ENCODE measurements at regions not wholly inside any gene's neighbourhood (a gene's known extent, or its start where the extent isn't known, plus 50 kb on each side); places are given as distances from the start of the nearest gene placed in this dataset.
A peak's percentile ranks its signal among the peaks of the same experiment; 100 is the strongest.
"Not testable (repeated sequence)": the region's sequence is repeated elsewhere in the genome, so short reads cannot be mapped to it uniquely, and the experiment has no call there.

GRCh38 chr1:242811092-242811840, 286.8 kb upstream of the PLD5 start:
- H3K27ac Mint-ChIP-seq (ENCODE audit: low read depth, unreplicated experiment), result peak overlapping the region; percentile 87
- DNase-seq (ENCODE audit: unreplicated experiment), result peak; percentile 99

DNA sequence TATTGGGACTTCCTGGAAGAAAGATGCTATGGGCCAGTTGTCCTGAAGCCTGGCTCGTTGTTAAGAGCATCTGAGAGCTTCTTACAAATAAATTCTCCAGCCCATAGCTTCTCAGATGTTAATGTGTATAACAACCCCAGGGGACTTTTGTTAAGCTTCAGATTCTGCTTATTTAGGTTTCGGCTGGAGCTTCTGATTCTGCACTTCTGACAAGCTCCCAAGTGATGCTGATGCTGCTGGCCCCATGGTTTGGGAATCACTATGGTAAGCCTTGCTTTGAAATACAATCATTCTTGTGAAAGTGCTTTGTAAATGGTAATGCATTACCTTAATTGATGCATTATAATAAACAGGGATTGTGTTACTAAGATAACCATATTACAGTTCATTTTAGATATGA, 281.8 kb upstream of the PLD5 start:
- BruUV-seq (replicated peaks), result no TSS peak
- H3K4me1 Mint-ChIP-seq (ENCODE audit: insufficient read depth, unreplicated experiment), result peaks cover 9% of the 10 kb centered on the region
- H3K27me3 Mint-ChIP-seq (ENCODE audit: insufficient read depth, unreplicated experiment), result no peaks in the 10 kb centered on the region
- CTCF ChIA-PET, result no interaction called here
- intact Hi-C loops (cut with micrococcal nuclease), result no loop called here
- H3K4me3 Mint-ChIP-seq (ENCODE audit: unreplicated experiment), result no peak overlapping the region
- H3K9me3 Mint-ChIP-seq (ENCODE audit: unreplicated experiment), result no peaks in the 10 kb centered on the region
- no peak for DNase-seq (ENCODE audit: unreplicated experiment)
- no peaks in the 10 kb centered on the region for H3K36me3 Mint-ChIP-seq (ENCODE audit: insufficient read depth, unreplicated experiment)
- TF ChIP-seq, protein P1, sequence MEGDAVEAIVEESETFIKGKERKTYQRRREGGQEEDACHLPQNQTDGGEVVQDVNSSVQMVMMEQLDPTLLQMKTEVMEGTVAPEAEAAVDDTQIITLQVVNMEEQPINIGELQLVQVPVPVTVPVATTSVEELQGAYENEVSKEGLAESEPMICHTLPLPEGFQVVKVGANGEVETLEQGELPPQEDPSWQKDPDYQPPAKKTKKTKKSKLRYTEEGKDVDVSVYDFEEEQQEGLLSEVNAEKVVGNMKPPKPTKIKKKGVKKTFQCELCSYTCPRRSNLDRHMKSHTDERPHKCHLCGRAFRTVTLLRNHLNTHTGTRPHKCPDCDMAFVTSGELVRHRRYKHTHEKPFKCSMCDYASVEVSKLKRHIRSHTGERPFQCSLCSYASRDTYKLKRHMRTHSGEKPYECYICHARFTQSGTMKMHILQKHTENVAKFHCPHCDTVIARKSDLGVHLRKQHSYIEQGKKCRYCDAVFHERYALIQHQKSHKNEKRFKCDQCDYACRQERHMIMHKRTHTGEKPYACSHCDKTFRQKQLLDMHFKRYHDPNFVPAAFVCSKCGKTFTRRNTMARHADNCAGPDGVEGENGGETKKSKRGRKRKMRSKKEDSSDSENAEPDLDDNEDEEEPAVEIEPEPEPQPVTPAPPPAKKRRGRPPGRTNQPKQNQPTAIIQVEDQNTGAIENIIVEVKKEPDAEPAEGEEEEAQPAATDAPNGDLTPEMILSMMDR (IDR thresholded peaks at IDR 0.05; ENCODE audit: unreplicated experiment), result no peak
- no peak overlapping the region for H3K27ac Mint-ChIP-seq (ENCODE audit: low read depth, unreplicated experiment)
- POLR2A ChIA-PET, result no interaction called here

More at GRCh38 chr1:242811092-242811840, 286.8 kb upstream of the PLD5 start:
- Mint-ChIP-seq H3K4me1 (ENCODE audit: insufficient read depth, unreplicated experiment) (peaks cover 31% of the 10 kb centered on the region), H3K9me3 (ENCODE audit: unreplicated experiment) (peaks cover 8% of the 10 kb centered on the region), H3K4me3 (ENCODE audit: unreplicated experiment) (peak overlapping the region; percentile 49), H3K27me3 (ENCODE audit: insufficient read depth, unreplicated experiment) (no peaks in the 10 kb centered on the region), H3K36me3 (ENCODE audit: insufficient read depth, unreplicated experiment) (no peaks in the 10 kb centered on the region)
- no TSS peak for BruUV-seq (replicated peaks)
- ChIA-PET CTCF (interaction anchor here (0.6 to 1.1 kb wide), 2 partner anchors 13 to 15 kb away, joined by 3 to 4 read pairs; no protein-coding TSS in a partner anchor), POLR2A (interaction anchor here (0.6 to 1.7 kb wide), 3 partner anchors 13 to 989 kb away, joined by 4 to 10 read pairs (median 6); no protein-coding TSS in a partner anchor)
- TF ChIP-seq, protein P1 (IDR thresholded peaks at IDR 0.05; ENCODE audit: unreplicated experiment), result no peak
- intact Hi-C loops (cut with micrococcal nuclease), result loop anchor here (1.0 kb wide), 1 partner anchor 13 kb away; no protein-coding TSS in a partner anchor

- DNase-seq (ENCODE audit: unreplicated experiment); H3K4me3 Mint-ChIP-seq (ENCODE audit: unreplicated experiment); H3K27ac Mint-ChIP-seq (ENCODE audit: low read depth, unreplicated experiment); intact Hi-C loops (cut with micrococcal nuclease); BruUV-seq (replicated peaks); H3K9me3 Mint-ChIP-seq (ENCODE audit: unreplicated experiment); H3K36me3 Mint-ChIP-seq (ENCODE audit: insufficient read depth, unreplicated experiment); H3K27me3 Mint-ChIP-seq (ENCODE audit: insufficient read depth, unreplicated experiment); H3K4me1 Mint-ChIP-seq (ENCODE audit: insufficient read depth, unreplicated experiment): not testable (repeated sequence)
- ChIA-PET POLR2A (interaction anchor here (0.6 kb wide), 1 partner anchor 192 kb away, joined by 4 read pairs; no protein-coding TSS in a partner anchor), CTCF (interaction anchor here (0.6 kb wide), 1 partner anchor 9 kb away, joined by 3 read pairs; no protein-coding TSS in a partner anchor)
Observed at GRCh38 chr1:242805360-242805759, 280.9 kb upstream of the PLD5 start.

- DNase-seq (ENCODE audit: unreplicated experiment), result no peak
- H3K4me1 Mint-ChIP-seq (ENCODE audit: insufficient read depth, unreplicated experiment), result no peaks in the 10 kb centered on the region
- CTCF ChIA-PET, result interaction anchor here (0.6 to 1.8 kb wide), 4 partner anchors 21 to 348 kb away, joined by 3 to 4 read pairs (median 3); no protein-coding TSS in a partner anchor
- no peak overlapping the region for H3K27ac Mint-ChIP-seq (ENCODE audit: low read depth, unreplicated experiment)
- intact Hi-C loops (cut with micrococcal nuclease), result no loop called here
- H3K4me3 Mint-ChIP-seq (ENCODE audit: unreplicated experiment), result no peak overlapping the region
- H3K9me3 Mint-ChIP-seq (ENCODE audit: unreplicated experiment), result no peaks in the 10 kb centered on the region
- POLR2A ChIA-PET, result no interaction called here
- no TSS peak for BruUV-seq (replicated peaks)
- H3K36me3 Mint-ChIP-seq (ENCODE audit: insufficient read depth, unreplicated experiment), result no peaks in the 10 kb centered on the region
- TF ChIP-seq, protein P1 (IDR thresholded peaks at IDR 0.05; ENCODE audit: unreplicated experiment), result no peak
- no peaks in the 10 kb centered on the region for H3K27me3 Mint-ChIP-seq (ENCODE audit: insufficient read depth, unreplicated experiment)
Observed at GRCh38 chr1:242802973-242803372, 278.5 kb upstream of the PLD5 start.

All from MCF 10A (cell line).